Sigmoid colon (tissue), 6 donors: ENCODE measurements at regions not wholly inside any gene's neighbourhood (a gene's known extent, or its start where the extent isn't known, plus 50 kb on each side); places are given as distances from the start of the nearest gene placed in this dataset.

Experiments
- DNase-seq: peaks from one replicate; pipeline ENCODE4 v3.0.0-alpha.2; 2019
- H3K27ac ChIP-seq, 4 donors: fragments of 200-600 bp; sonication (generic); one replicate each; pipeline ENCODE4 v1.5.1; 2016 to 2019; ENCODE audit warnings: mild to moderate bottlenecking in 1 of 4
- H3K27me3 ChIP-seq, 3 donors: fragments of 200-600 bp; sonication (generic); one replicate each; pipeline ENCODE4 v1.5.1; 2019; ENCODE audit warnings: mild to moderate bottlenecking in 1 of 3
- H3K36me3 ChIP-seq, 4 donors: fragments of 200-600 bp; sonication (generic); one replicate each; pipeline ENCODE4 v1.5.1; 2016 to 2019
- H3K4me1 ChIP-seq, 4 donors: fragments of 200-600 bp; sonication (generic); one replicate each; pipeline ENCODE4 v1.5.1; 2017 to 2019
- H3K4me3 ChIP-seq, 4 donors: fragments of 200-600 bp; sonication (generic); one replicate each; pipeline ENCODE4 v1.5.1; 2017 to 2019; ENCODE audit warnings: mild to moderate bottlenecking in 2 of 4, moderate library complexity in 1 of 4
- H3K9me3 ChIP-seq, 4 donors: fragments of 200-600 bp in 3 of 4; sonication (generic) in 3 of 4; one replicate each; pipeline versions ENCODE4 v1.5.1 to v1.6.1; 2013 to 2019
- CTCF ChIP-seq, 4 experiments: fragments of 450-650 bp in 3 of 4; fragments of 200-600 bp in 1 of 4; IDR thresholded peaks; one replicate each; pipeline ENCODE4 v1.5.1; 2016 to 2019; ENCODE audit warnings: antibody characterized with exemption in 4 of 4, mild to moderate bottlenecking in 3 of 4, moderate library complexity in 2 of 4
- EP300 ChIP-seq, 4 donors: sonication (generic); formaldehyde crosslinking; IDR thresholded peaks; one replicate each; pipeline ENCODE4 v1.6.1; 2017; ENCODE audit warnings: antibody characterized with exemption in 4 of 4
- POLR2A ChIP-seq, 2 donors: fragments of 450-650 bp; IDR thresholded peaks; one replicate each; pipeline ENCODE4 v1.6.1; 2016; ENCODE audit warnings: antibody characterized with exemption in 2 of 2, mild to moderate bottlenecking in 2 of 2, moderate library complexity in 2 of 2
- POLR2AphosphoS5 ChIP-seq, 4 donors: sonication (generic); formaldehyde crosslinking; IDR thresholded peaks; one replicate each; pipeline ENCODE4 v1.6.1; 2017; ENCODE audit warnings: antibody characterized with exemption in 4 of 4
- WGBS, 2 donors: extraction: QIAGEN DNeasy Blood & Tissue Kit; methylation state at CpG; one replicate each; pipeline ENCODE4 v1.1.7; 2013; 5-methylcytosine and 5-hydroxymethylcytosine counted together
- intact Hi-C: fragments of 100-400 bp; cut with DNase I; formaldehyde crosslinking; loops from one replicate; pipeline ENCODE4 v1.15.1; 2023
- donor health status: healthy with polysubstance abuse.
- donor health status: healthy.

GRCh38 chr1:13913396-13913795 lies 213.4 kb downstream of the PRDM2 start:
- Histone ChIP-seq H3K4me1 (no peaks in the 10 kb centered on the region), H3K9me3 (no peaks in the 10 kb centered on the region), H3K27ac (no peak overlapping the region), H3K36me3 (no peaks in the 10 kb centered on the region), H3K27me3 (no peaks in the 10 kb centered on the region), H3K4me3 (no peak overlapping the region)
- DNase-seq, result no peak
- 96 to 100% methylated on average over 1 of the region's 1 CpG for WGBS, 2 donors
- intact Hi-C loops, result no loop called here
- TF ChIP-seq POLR2AphosphoS5 (IDR thresholded peaks at IDR 0.05), result no peak
- TF ChIP-seq CTCF (IDR thresholded peaks at IDR 0.05), result no peak
- TF ChIP-seq EP300 (IDR thresholded peaks at IDR 0.05), result no peak
- no peak for TF ChIP-seq POLR2A (IDR thresholded peaks at IDR 0.05)

GRCh38 chr1:13916530-13916929 lies 216.5 kb downstream of the PRDM2 start:
- intact Hi-C loops, result no loop called here
- TF ChIP-seq EP300 (IDR thresholded peaks at IDR 0.05), result no peak
- no peak for TF ChIP-seq POLR2A (IDR thresholded peaks at IDR 0.05)
- TF ChIP-seq CTCF (IDR thresholded peaks at IDR 0.05), result no peak
- TF ChIP-seq POLR2AphosphoS5 (IDR thresholded peaks at IDR 0.05), result no peak
- no peaks in the 10 kb centered on the region for H3K9me3 ChIP-seq
- DNase-seq, result no peak
- H3K27me3 ChIP-seq, result no peaks in the 10 kb centered on the region
- H3K36me3 ChIP-seq, result no peaks in the 10 kb centered on the region
- H3K4me1 ChIP-seq, result no peaks in the 10 kb centered on the region
- H3K27ac ChIP-seq, result no peak overlapping the region
- H3K4me3 ChIP-seq, result no peak overlapping the region
- WGBS, 2 donors, result 79 to 87% methylated on average over 3 of the region's 3 CpGs

- TF ChIP-seq POLR2A (IDR thresholded peaks at IDR 0.05) (no peak), POLR2AphosphoS5 (IDR thresholded peaks at IDR 0.05) (no peak), EP300 (IDR thresholded peaks at IDR 0.05) (no peak), CTCF (IDR thresholded peaks at IDR 0.05) (no peak)
- Histone ChIP-seq H3K27ac (no peak overlapping the region), H3K4me1 (no peaks in the 10 kb centered on the region), H3K27me3 (no peaks in the 10 kb centered on the region), H3K36me3 (no peaks in the 10 kb centered on the region), H3K4me3 (no peak overlapping the region), H3K9me3 (no peaks in the 10 kb centered on the region)
- intact Hi-C loops, result no loop called here
- DNase-seq, result no peak
- WGBS, 2 donors, result 72 to 83% methylated on average over 2 of the region's 2 CpGs
These were observed 217.6 kb downstream of the PRDM2 start for GRCh38 chr1:13917607-13918006.

GRCh38 chr1:13918862-13919261 lies 218.9 kb downstream of the PRDM2 start:
- WGBS, 2 donors, result 71 to 87% methylated on average over 1 of the region's 1 CpG

More at GRCh38 chr1:13918862-13919261, 218.9 kb downstream of the PRDM2 start:
- H3K36me3 ChIP-seq, result no peaks in the 10 kb centered on the region
- H3K9me3 ChIP-seq, result no peaks in the 10 kb centered on the region
- H3K27me3 ChIP-seq, result no peaks in the 10 kb centered on the region
- H3K4me3 ChIP-seq, result no peak overlapping the region
- TF ChIP-seq POLR2AphosphoS5 (IDR thresholded peaks at IDR 0.05) (no peak), CTCF (IDR thresholded peaks at IDR 0.05) (no peak), EP300 (IDR thresholded peaks at IDR 0.05) (no peak), POLR2A (IDR thresholded peaks at IDR 0.05) (no peak)
- H3K4me1 ChIP-seq, result no peaks in the 10 kb centered on the region
- DNase-seq, result no peak
- H3K27ac ChIP-seq, result no peak overlapping the region
- intact Hi-C loops, result no loop called here
